Jurkat, Clone E6-1 (cell line): ENCODE measurements at regions not wholly inside any gene's neighbourhood (a gene's known extent, or its start where the extent isn't known, plus 50 kb on each side); places are given as distances from the start of the nearest gene placed in this dataset.

Experiments
- DNase-seq: peaks from one replicate; pipeline ENCODE4 v3.0.0-alpha.2; 2011; ENCODE audit warnings: low read depth, low spot score
- H3K4me3 ChIP-seq: 2 replicates; pipeline ENCODE4 v1.5.1; 2011; ENCODE audit warnings: mild to moderate bottlenecking, low read length, control low read depth, moderate library complexity

DNA sequence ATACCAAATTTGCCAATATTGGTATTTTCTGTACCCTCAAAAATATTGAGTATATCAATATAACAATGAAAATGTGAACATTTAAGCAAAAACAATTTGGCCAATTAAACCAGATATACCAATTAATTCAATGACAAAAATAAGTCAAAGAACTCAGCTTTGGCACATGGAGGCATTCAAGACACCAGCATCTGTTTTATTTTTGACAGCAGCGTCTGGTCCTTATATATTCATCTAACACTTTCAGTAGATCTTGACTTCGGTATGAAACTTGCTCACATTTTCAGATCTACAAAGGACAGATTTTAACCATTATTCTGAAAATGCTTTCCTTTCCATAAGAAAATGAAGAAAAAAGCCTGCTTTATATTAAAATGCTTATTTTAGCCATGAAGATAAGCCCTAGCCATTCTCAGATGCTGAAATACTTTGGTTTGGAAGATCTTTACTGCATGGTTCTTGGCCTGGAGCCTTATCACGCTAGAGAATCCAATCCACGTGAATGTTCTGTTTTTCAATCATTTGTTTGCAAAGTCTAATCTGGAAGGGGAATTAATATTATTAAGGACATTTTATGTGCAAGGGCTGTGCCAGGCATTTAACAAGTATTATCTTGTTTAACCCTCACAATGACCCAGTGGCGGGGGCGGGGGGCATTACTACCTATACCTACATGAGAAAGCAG, 132.2 kb downstream of the DLEU7 start:
- no peak overlapping the region for H3K4me3 ChIP-seq
- no peak for DNase-seq

DNA sequence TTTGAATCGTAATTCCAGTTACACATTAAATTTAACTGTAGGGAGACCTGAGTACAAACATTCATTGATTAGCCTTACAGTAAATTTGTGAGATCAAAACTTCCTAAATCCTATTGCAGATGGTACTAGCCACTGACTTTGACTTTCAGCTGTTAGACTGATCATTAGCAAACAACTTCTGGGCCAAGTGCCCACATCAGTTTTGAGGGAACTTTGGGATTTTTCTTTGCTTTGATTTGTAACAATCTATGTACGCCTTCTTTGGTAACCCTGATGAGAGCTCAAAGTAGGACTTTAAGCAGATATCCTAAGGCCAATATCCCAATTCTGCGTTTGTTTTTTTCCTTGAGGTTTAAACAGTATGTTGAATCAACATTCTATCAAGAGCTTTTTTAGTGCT, 131.5 kb downstream of the DLEU7 start:
- no peak overlapping the region for H3K4me3 ChIP-seq
- no peak for DNase-seq

GRCh38 chr13:50712456-50712855, 131.0 kb downstream of the DLEU7 start:
- DNase-seq, result no peak
- H3K4me3 ChIP-seq, result no peak overlapping the region

DNA sequence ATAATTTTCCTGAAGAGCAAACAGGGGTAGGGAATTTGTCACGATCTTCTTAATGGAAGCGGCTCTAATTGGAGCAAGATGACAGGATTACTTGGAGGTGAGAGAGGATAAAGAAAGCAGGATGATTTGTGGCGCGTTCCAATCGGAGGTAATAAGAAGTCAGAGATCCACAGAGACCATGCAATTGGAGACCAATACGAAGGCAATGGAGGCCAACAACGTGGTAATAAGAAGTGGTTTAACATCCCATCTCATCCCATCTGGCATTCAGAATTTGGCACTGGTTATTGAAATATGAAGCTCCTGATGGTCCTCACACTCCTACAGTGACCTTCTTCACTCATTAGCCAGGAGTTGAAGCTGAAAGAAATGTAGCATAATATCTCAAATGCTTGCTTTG, 130.6 kb downstream of the DLEU7 start:
- no peak overlapping the region for H3K4me3 ChIP-seq
- DNase-seq, result no peak

- peak; percentile 92 for DNase-seq
- H3K4me3 ChIP-seq, result peak overlapping the region; percentile 26
Observed at GRCh38 chr13:50713523-50714248, 129.8 kb downstream of the DLEU7 start.

DNA sequence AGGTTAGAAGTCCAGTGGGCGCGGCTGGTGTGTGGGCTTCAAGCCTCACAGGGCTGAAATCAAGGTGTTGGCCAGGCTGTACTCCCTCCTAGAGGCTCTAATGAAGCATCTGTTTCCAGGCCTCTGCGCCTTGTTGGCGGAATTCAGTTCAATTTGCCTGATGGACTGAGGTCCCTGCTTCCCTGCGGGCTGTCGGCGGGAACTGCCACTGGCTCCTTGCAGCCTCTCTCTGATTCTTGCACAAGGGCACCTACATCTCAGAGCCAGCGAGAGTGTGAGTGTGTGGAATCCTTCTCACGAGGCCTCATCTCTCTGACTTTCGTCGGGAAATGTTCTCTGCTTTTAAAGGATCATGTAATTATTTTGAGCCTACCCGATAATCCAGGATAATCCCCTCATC, 128.6 kb downstream of the DLEU7 start:
- DNase-seq, result no peak
- no peak overlapping the region for H3K4me3 ChIP-seq

DNA sequence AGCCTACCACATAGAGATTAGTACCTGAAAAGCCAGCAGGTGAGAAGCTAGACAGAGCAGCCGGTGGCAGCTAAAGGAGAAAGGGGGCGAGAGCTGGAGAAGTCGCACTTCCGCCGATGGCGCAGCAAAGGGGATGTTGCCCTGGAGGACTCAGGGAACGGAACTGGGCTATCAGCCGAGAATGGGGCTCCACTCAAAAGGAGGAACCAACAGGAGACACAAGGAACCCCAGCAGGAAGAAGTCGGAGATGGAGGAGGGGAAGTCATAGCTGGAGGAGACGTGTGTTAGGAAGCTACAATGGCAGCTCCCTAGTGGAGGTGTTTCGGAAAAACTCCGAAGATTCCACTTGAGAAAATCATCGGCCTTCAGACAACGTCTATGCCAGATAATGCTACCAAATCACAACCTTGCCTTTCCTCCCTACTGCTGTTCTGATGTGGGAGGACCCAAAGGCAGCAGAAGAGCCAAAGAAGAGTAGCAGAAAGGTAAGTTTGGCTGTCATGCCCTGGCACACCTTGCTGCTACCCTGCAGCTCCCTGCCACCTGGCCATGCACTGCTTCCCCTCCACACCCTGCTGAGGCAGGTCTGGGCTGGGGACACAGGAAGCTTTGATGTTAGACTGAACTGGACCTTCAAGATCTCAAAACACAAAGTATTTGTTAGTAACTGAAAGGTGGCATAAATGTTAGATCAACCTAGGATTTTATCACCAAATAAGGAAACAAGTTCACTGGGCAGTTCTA, 127.9 kb downstream of the DLEU7 start:
- no peak overlapping the region for H3K4me3 ChIP-seq
- no peak for DNase-seq

DNA sequence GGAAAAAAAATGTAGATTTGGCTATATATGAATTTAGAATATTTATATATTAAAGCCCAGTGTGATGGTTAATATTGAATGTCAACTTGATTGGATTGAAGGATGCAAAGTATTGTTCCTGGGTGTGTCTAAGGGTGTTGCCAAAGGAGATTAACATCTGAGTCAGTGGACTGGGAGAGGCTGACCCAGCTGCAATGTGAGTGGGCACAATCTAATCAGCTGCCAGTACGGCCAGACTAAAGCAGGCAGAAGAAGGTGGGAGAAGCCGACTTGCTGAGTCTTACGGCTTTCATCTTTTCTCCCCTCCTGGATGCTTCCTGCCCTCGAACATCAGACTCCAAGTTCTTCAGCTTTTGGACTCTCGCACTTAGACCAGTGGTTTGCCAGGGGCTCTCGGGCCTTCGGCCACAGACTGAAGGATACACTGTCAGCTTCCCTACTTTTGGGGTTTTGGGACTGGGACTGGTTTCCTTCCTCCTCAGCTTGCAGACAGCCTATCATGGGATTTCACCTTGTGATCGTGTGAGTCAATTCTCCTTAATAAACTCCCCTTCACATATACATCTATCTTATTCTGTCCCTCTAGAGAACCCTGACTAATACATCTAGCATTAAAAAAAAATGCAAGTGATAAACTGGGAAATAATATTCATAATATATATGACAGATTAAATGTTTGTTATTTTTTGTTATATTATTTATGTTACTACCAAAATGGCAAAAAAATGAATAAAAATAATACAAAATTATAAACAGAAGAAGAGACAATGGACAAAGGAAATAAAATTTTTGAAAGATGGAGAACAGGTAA, 122.4 kb downstream of the DLEU7 start:
- no peak overlapping the region for H3K4me3 ChIP-seq
- DNase-seq, result no peak

GRCh38 chr13:50721672-50721992, 121.9 kb downstream of the DLEU7 start:
- no peak overlapping the region for H3K4me3 ChIP-seq
- no peak for DNase-seq

DNA sequence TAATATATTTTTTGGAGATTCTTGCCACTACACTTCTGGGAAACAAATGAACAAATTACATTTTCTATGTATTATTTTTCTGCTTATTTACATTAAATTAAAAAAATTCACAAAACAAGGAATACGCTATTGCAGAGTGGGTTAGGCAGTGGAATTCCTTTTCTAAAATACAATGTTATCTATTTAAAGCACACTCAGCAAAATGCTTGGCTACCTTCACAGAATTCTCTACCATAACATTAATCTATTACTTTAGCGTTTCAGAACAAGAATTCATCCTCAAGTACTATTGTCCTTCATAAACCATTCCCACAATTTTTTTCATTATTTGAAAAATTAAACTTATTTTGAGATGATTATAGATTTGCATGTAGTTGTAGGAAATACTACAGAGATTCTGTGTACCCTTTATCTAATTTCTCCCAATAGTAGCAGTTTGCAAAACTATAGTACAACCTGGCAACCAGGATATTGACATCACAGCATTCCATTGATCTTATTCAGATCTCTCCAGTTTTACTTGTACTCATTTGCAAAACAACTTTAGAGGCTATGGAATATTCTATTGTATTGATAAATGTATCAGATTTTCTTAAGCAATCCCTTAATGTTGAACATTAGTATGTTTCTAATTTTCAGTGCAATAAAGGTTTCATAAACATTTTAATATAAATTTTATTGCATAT, 120.9 kb downstream of the DLEU7 start:
- DNase-seq, result no peak
- no peak overlapping the region for H3K4me3 ChIP-seq

DNA sequence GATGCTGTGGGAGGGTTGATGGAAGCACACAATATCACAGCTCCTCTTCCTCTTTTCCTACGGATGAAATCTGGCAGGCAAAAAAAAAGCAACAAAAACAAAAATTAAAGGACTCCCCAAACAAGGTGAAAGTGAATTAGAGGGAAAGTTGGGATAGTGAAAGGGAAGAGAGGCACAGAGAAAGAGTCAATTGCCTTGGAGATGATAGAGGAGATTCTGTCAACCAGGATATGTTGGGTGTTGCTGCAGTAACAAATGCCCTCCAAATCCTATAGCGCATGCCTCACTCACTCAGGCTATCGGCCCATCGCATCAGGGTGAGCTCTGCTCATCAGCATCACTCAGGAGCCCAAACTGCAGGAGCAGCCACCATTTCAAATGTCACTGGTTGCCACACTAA, 119.1 kb downstream of the DLEU7 start:
- H3K4me3 ChIP-seq, result no peak overlapping the region
- no peak for DNase-seq

- DNase-seq, result no peak
- no peak overlapping the region for H3K4me3 ChIP-seq
Observed at GRCh38 chr13:50724913-50725312, 118.6 kb downstream of the DLEU7 start.

- no peak overlapping the region for H3K4me3 ChIP-seq
Observed at GRCh38 chr13:50726164-50726563, 117.3 kb downstream of the DLEU7 start.

GRCh38 chr13:50729177-50729576, 114.3 kb downstream of the DLEU7 start:
- no peak for DNase-seq
- H3K4me3 ChIP-seq, result no peak overlapping the region

More at GRCh38 chr13:50726164-50726563, 117.3 kb downstream of the DLEU7 start:
- DNase-seq, result no peak

DNA sequence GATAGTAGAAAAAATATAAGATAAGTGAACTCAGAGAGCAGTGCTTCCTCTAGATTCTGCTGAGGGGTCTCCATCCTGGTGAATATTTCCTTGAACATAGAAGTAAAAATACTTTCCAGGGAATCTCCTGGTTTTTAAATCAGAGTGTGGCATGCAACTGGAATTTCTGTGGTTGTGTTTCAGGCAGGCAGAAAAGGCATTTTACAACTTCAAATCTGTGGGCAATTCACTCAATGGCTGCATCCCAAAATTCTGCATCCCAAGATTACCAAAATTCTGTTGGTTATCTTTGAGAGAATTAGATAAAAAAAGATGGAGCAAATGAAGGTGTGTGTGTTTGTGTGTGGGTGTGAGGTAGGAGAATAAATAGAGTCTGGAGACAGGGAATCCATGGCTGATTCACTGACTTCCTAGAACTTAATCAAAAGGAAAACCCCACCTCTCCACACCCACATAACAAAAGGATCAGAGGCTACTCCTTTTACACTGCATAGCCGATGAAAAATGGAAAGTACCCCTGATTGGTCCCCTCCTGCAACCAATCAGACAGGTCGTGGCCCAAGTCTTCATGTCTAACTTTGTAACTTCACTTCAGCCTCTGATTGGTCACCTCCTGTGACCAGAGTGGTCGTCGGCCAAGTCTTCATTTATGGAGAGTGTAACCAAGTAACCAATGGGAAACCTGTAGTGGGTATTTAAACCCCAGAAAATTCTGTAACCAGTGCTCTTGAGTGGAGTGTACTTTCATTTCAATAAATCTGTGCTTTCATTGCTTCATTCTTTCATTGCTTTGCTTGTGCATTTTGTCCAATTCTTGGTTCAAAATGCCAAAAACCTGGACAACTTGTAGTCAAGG, 112.8 kb downstream of the DLEU7 start:
- no peak for DNase-seq
- H3K4me3 ChIP-seq, result no peak overlapping the region

- no peak for DNase-seq
- no peak overlapping the region for H3K4me3 ChIP-seq
Observed at GRCh38 chr13:50731400-50731799, 112.1 kb downstream of the DLEU7 start.

- no peak for DNase-seq
Observed at GRCh38 chr13:50732712-50733111, 110.8 kb downstream of the DLEU7 start.

GRCh38 chr13:50733392-50733791, 110.1 kb downstream of the DLEU7 start:
- no peak for DNase-seq
- H3K4me3 ChIP-seq, result no peak overlapping the region

More at GRCh38 chr13:50732712-50733111, 110.8 kb downstream of the DLEU7 start:
- no peak overlapping the region for H3K4me3 ChIP-seq
